OCI-LY1 (cell line): ENCODE measurements at regions not wholly inside any gene's neighbourhood (a gene's known extent, or its start where the extent isn't known, plus 50 kb on each side); places are given as distances from the start of the nearest gene placed in this dataset.

Source experiments
- H2AFZ ChIP-seq: fragments of 200-600 bp; sonication (generic), shearing (Covaris generic); 2 replicates; pipeline ENCODE4 v1.6.0; 2014; ENCODE audit warnings: antibody characterized with exemption, mild to moderate bottlenecking, low read length
- H3F3A ChIP-seq: fragments of 200-600 bp; sonication (generic), shearing (Covaris generic); 2 replicates; pipeline ENCODE4 v1.6.0; 2014; ENCODE audit warnings: mild to moderate bottlenecking, antibody characterized with exemption, low read length, moderate library complexity; ENCODE audit not compliant: insufficient read depth
- H3K27ac ChIP-seq: fragments of 200-600 bp; sonication (generic); 2 replicates; pipeline ENCODE4 v1.5.1; 2014; ENCODE audit warnings: low read length, mixed run types, mild to moderate bottlenecking, low read depth; ENCODE audit not compliant: poor library complexity, severe bottlenecking
- H3K27me3 ChIP-seq: fragments of 200-600 bp; sonication (generic); 2 replicates; pipeline ENCODE4 v1.6.0; 2014; ENCODE audit warnings: antibody characterized with exemption, mild to moderate bottlenecking, low read length, moderate library complexity; ENCODE audit not compliant: insufficient read depth
- H3K36me3 ChIP-seq: fragments of 200-600 bp; sonication (generic); 2 replicates; pipeline ENCODE4 v1.6.1; 2014; ENCODE audit warnings: mild to moderate bottlenecking, antibody characterized with exemption, low read length, moderate library complexity, mixed read lengths; ENCODE audit not compliant: insufficient read depth
- H3K4me1 ChIP-seq: fragments of 200-600 bp; sonication (generic); 2 replicates; pipeline ENCODE4 v1.5.1; 2014; ENCODE audit warnings: mild to moderate bottlenecking, low read length, moderate library complexity; ENCODE audit not compliant: insufficient read depth, severe bottlenecking
- H3K4me2 ChIP-seq: fragments of 200-600 bp; sonication (generic), shearing (Covaris generic); 2 replicates; pipeline ENCODE4 v1.6.1; 2014; ENCODE audit warnings: low read length
- H3K4me3 ChIP-seq: fragments of 200-600 bp; sonication (generic); 2 replicates; pipeline ENCODE4 v1.5.1; 2014; ENCODE audit warnings: low read length, low read depth, mild to moderate bottlenecking, mixed read lengths; ENCODE audit not compliant: poor library complexity, severe bottlenecking
- H3K79me2 ChIP-seq: fragments of 200-600 bp; shearing (Covaris generic); 2 replicates; pipeline ENCODE4 v1.6.1; 2016; ENCODE audit warnings: mixed run types, low read length, mixed read lengths; ENCODE audit not compliant: insufficient read depth
- H3K9ac ChIP-seq: fragments of 200-600 bp; sonication (generic), shearing (Covaris generic); 2 replicates; pipeline ENCODE4 v1.6.1; 2014; ENCODE audit warnings: mild to moderate bottlenecking, low read length, mixed read lengths
- H3K9me2 ChIP-seq: fragments of 200-600 bp; sonication (generic), shearing (Covaris generic); 2 replicates; pipeline ENCODE4 v1.6.1; 2014; ENCODE audit warnings: low read depth, mild to moderate bottlenecking, low read length, mixed read lengths
- H3K9me3 ChIP-seq: fragments of 200-600 bp; shearing (Covaris generic); 2 replicates; pipeline ENCODE4 v1.6.1; 2014; ENCODE audit warnings: low read length, mixed read lengths
- H4K20me1 ChIP-seq: fragments of 200-600 bp; sonication (generic), shearing (Covaris generic); 2 replicates; pipeline ENCODE4 v1.6.0; 2016; ENCODE audit warnings: mild to moderate bottlenecking, low read length; ENCODE audit not compliant: insufficient read depth
- EZH2 ChIP-seq: fragments of 200-600 bp; sonication (generic), shearing (Covaris generic); IDR thresholded peaks from 2 replicates; pipeline ENCODE4 v1.8.0; 2017; ENCODE audit warnings: borderline replicate concordance, mixed run types, mild to moderate bottlenecking, antibody characterized with exemption, low read length, moderate library complexity, mixed read lengths
- TF ChIP-seq, protein P1 (sequence below): fragments of 200-600 bp; sonication (generic), shearing (Covaris generic); IDR thresholded peaks from 2 replicates; pipeline ENCODE4 v1.5.1; 2017; ENCODE audit warnings: mild to moderate bottlenecking, antibody characterized with exemption, low read length, moderate library complexity, mixed read lengths

DNA sequence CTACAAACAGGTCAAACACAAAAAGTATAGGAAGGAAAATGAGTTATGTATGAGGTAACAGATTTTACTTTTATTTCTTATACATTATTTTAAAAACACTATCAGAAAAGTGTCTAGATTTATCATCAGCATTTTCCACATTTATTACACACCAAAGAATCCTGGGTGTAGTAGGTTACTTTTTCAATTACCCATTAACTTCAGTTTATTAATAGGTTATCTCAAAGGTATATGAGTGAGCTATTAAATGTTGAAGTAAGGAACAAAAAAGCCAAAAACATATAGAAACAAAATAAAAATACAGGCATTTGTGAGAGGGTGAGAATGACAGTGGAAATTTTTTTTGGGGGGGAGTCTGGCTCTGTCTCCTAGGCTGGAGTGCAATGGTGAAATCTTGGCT lies 150.5 kb downstream of the SIM1 start:
- H2AFZ ChIP-seq: no peak overlapping the region

DNA sequence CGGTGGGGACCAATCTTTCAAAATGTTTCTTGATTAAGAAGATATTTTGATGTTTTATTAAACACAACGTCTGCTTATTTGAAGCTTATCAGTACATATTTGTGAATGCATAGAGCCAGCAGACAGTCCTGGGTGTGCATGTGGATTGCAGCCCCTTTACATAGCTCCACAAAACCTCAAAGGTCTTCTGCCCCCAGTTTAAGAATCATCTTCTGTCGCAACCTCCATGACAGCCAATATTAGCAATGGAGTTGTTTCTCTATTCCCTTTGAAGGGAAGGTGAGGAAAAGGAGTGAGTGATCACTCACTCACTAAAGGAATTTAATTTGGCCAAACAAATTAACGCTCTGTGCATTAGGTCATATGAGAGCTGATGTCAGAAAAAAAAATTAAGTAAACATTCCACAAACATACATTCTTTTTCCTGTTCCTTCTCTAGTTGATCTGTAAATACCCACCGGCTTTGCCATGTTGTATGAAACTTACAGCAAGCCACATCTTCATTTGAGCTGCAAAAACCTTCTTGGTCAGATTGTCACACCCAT lies 152.9 kb downstream of the SIM1 start:
- no peak overlapping the region for H3K9ac ChIP-seq
- H3K36me3 ChIP-seq: no peaks in the 10 kb centered on the region
- no peak overlapping the region for H3K4me3 ChIP-seq
- H3K27ac ChIP-seq: no peak overlapping the region
- no peaks in the 10 kb centered on the region for H3K79me2 ChIP-seq
- no peaks in the 10 kb centered on the region for H3K27me3 ChIP-seq
- TF ChIP-seq, protein P1, sequence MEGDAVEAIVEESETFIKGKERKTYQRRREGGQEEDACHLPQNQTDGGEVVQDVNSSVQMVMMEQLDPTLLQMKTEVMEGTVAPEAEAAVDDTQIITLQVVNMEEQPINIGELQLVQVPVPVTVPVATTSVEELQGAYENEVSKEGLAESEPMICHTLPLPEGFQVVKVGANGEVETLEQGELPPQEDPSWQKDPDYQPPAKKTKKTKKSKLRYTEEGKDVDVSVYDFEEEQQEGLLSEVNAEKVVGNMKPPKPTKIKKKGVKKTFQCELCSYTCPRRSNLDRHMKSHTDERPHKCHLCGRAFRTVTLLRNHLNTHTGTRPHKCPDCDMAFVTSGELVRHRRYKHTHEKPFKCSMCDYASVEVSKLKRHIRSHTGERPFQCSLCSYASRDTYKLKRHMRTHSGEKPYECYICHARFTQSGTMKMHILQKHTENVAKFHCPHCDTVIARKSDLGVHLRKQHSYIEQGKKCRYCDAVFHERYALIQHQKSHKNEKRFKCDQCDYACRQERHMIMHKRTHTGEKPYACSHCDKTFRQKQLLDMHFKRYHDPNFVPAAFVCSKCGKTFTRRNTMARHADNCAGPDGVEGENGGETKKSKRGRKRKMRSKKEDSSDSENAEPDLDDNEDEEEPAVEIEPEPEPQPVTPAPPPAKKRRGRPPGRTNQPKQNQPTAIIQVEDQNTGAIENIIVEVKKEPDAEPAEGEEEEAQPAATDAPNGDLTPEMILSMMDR: no peak
- TF ChIP-seq EZH2: no peak
- no peaks in the 10 kb centered on the region for H3K9me2 ChIP-seq
- no peaks in the 10 kb centered on the region for H3F3A ChIP-seq
- H3K4me1 ChIP-seq: peaks cover 5% of the 10 kb centered on the region
- no peaks in the 10 kb centered on the region for H4K20me1 ChIP-seq
- no peak overlapping the region for H2AFZ ChIP-seq
- no peak overlapping the region for H3K4me2 ChIP-seq
- H3K9me3 ChIP-seq: no peaks in the 10 kb centered on the region

More for the DNA sequence above, 150.5 kb downstream of the SIM1 start:
- H3K9me2 ChIP-seq: no peaks in the 10 kb centered on the region
- no peaks in the 10 kb centered on the region for H3K9me3 ChIP-seq
- H3K4me1 ChIP-seq: peaks cover 5% of the 10 kb centered on the region
- TF ChIP-seq, protein P1: no peak
- no peak for TF ChIP-seq EZH2
- H3K36me3 ChIP-seq: no peaks in the 10 kb centered on the region
- no peak overlapping the region for H3K4me3 ChIP-seq
- no peaks in the 10 kb centered on the region for H3K27me3 ChIP-seq
- H3F3A ChIP-seq: no peaks in the 10 kb centered on the region
- no peak overlapping the region for H3K27ac ChIP-seq
- H4K20me1 ChIP-seq: no peaks in the 10 kb centered on the region
- H3K9ac ChIP-seq: no peak overlapping the region
- no peaks in the 10 kb centered on the region for H3K79me2 ChIP-seq
- no peak overlapping the region for H3K4me2 ChIP-seq

DNA sequence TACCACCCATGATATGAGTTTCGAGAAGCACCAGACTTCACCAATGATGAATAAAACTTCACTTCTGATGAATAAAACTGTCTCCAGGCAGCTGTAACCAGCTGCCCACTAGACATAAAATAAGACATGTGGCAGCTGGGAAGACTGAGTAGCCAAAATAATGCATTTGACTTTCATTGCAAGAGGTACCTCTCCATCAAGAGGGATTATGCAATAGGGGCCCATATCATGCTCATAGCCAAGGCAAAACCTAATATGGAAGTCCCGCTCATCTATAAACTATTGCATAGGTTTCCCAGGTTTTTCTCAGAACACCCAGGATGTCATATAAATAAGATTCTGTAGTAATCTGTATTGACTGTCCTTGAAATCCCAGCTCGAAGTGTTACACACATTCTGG lies 155.5 kb downstream of the SIM1 start:
- Histone ChIP-seq H4K20me1 (no peaks in the 10 kb centered on the region), H3K27me3 (no peaks in the 10 kb centered on the region), H3K79me2 (no peaks in the 10 kb centered on the region), H3K27ac (no peak overlapping the region), H3K4me3 (no peak overlapping the region), H3F3A (no peaks in the 10 kb centered on the region), H3K36me3 (no peaks in the 10 kb centered on the region), H2AFZ (no peak overlapping the region), H3K9ac (no peak overlapping the region), H3K9me2 (no peaks in the 10 kb centered on the region), H3K4me1 (peaks cover 5% of the 10 kb centered on the region), H3K9me3 (no peaks in the 10 kb centered on the region), H3K4me2 (no peak overlapping the region)
- TF ChIP-seq EZH2: no peak
- TF ChIP-seq, protein P1: no peak
